Keratinocyte (primary cell): ENCODE measurements at regions not wholly inside any gene's neighbourhood (a gene's known extent, or its start where the extent isn't known, plus 50 kb on each side); places are given as distances from the start of the nearest gene placed in this dataset.

Experiments used
- DNase-seq: peaks from one replicate; pipeline ENCODE4 v3.0.0-alpha.2; 2011; ENCODE audit warnings: low read depth, missing footprints, low spot score
- FAIRE-seq: peaks from 2 replicates; lab custom pipeline; 2011; peaks lifted over from hg19 to GRCh38; lab: Jason Lieb, UNC
- H2AFZ ChIP-seq: 2 replicates; pipeline ENCODE4 v1.6.0; 2012; ENCODE audit warnings: low read length, control low read depth, inconsistent platforms; ENCODE audit not compliant: control insufficient read depth
- H3K27ac ChIP-seq: 2 replicates; pipeline ENCODE4 v1.5.1; 2011; ENCODE audit warnings: low read length; ENCODE audit not compliant: control insufficient read depth, insufficient read depth
- H3K27me3 ChIP-seq: 3 replicates; pipeline ENCODE4 v1.6.0; 2011; ENCODE audit warnings: low read length; ENCODE audit not compliant: control insufficient read depth, insufficient read depth; ENCODE audit errors: extremely low read depth
- H3K36me3 ChIP-seq, 2 experiments: 2 replicates in 1 of 2; 3 replicates in 1 of 2; pipeline ENCODE4 v1.5.1; 2011; ENCODE audit warnings: low read length in 2 of 2, mild to moderate bottlenecking in 1 of 2; ENCODE audit not compliant: control insufficient read depth in 2 of 2, insufficient read depth in 2 of 2; ENCODE audit errors: extremely low read depth in 1 of 2
- H3K4me1 ChIP-seq: 3 replicates; pipeline ENCODE4 v1.5.1; 2011; ENCODE audit warnings: low read length; ENCODE audit not compliant: control insufficient read depth, insufficient read depth; ENCODE audit errors: extremely low read depth
- H3K4me2 ChIP-seq: 3 replicates; pipeline ENCODE4 v1.6.0; 2011; ENCODE audit warnings: low read depth, low read length; ENCODE audit not compliant: control insufficient read depth, insufficient read depth; ENCODE audit errors: extremely low read depth
- H3K4me3 ChIP-seq, 3 experiments: fragments of 200-600 bp in 1 of 3; sonication (generic) in 1 of 3; 2 replicates in 2 of 3; 3 replicates in 1 of 3; pipeline ENCODE4 v1.5.1; 2011 to 2016; ENCODE audit warnings: low read length in 3 of 3, mild to moderate bottlenecking in 3 of 3, control low read depth in 2 of 3, inconsistent platforms in 1 of 3, low read depth in 1 of 3, mixed read lengths in 1 of 3, mixed run types in 1 of 3, moderate library complexity in 1 of 3; ENCODE audit not compliant: control insufficient read depth in 2 of 3, insufficient read depth in 2 of 3; ENCODE audit errors: extremely low read depth in 1 of 3
- H3K79me2 ChIP-seq: 2 replicates; pipeline ENCODE4 v1.6.0; 2012; ENCODE audit warnings: low read length; ENCODE audit not compliant: control insufficient read depth, insufficient read depth
- H3K9ac ChIP-seq: 3 replicates; pipeline ENCODE4 v1.6.0; 2011; ENCODE audit warnings: low read length; ENCODE audit not compliant: control insufficient read depth, insufficient read depth; ENCODE audit errors: extremely low read depth
- H3K9me1 ChIP-seq: 3 replicates; pipeline ENCODE4 v1.6.0; 2011; ENCODE audit warnings: low read length; ENCODE audit not compliant: control insufficient read depth, insufficient read depth; ENCODE audit errors: extremely low read depth
- H3K9me3 ChIP-seq: 2 replicates; pipeline ENCODE4 v1.5.1; 2012; ENCODE audit warnings: low read depth, low read length; ENCODE audit not compliant: control insufficient read depth
- H4K20me1 ChIP-seq: 3 replicates; pipeline ENCODE4 v1.6.0; 2011; ENCODE audit warnings: low read length; ENCODE audit not compliant: control insufficient read depth, insufficient read depth; ENCODE audit errors: extremely low read depth
- EZH2 ChIP-seq: IDR thresholded peaks from one replicate; pipeline ENCODE4 v1.6.1; 2012; ENCODE audit warnings: inconsistent platforms, mild to moderate bottlenecking, low read length, moderate library complexity
- dilution Hi-C: fragments of 300-500 bp; cut with MboI; formaldehyde crosslinking; loops from one replicate; pipeline ENCODE4 v1.7.0; 2020; ENCODE audit warnings: low sequenced_read_pairs; ENCODE audit not compliant: extremely low pct_ligation_motif_present
- TF ChIP-seq, protein P1 (sequence below), 3 experiments: IDR thresholded peaks in 1 of 3; conservative IDR thresholded peaks in 1 of 3; optimal IDR thresholded peaks in 1 of 3; 2 replicates in 2 of 3; 3 replicates in 1 of 3; pipeline versions ENCODE3 to v1.5.1; 2011; ENCODE audit warnings: low read length in 3 of 3, mild to moderate bottlenecking in 3 of 3, moderate library complexity in 2 of 3, control low read depth in 1 of 3, inconsistent platforms in 1 of 3; ENCODE audit not compliant: insufficient read depth in 2 of 3; ENCODE audit errors: extremely low read depth in 1 of 3

DNA sequence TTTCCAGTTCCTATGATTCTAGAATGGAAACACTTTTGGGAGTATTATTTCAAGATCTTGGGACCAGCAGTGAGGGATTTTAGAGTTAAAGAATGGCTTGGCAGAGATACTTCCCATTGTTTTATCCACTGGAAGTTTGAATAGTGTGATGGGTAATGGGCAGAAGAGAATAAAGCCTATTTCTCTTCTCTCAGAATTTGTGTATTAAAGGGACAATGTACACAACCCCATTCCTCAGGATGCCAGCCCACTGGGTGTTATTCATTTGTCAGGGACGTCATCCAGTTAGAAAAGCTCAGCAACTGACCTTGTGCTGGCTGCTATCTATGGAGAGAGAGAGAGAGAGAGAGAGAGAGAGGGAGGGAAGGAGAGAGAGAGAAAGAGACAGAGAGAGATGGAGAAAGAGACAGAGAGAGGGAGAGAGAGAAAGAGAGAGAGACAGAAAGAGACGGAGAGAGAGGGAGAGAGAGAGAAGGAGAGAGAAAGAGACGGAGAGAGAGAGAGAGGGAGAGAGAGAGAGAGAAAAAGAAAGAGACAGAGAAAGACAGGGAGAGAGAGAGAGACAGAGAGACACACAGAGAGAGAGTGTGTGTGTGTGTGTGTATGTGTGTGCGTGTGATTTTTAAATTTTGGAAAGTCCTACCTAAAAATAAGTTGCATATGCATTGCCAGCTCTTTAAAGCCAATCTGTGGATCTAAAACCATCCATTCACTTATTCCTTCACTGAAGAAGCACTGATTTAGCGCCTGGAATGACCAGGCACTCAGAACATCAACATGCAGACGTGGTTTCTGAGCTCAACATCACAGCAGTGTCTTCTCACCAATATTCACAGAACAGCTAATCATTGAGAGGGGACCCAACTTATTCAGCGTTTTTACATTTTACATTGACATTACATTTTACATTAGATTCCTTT, 388.8 kb downstream of the THBS2 start:
- Histone ChIP-seq H3K27me3 (no peaks in the 10 kb centered on the region), H3K9me3 (no peaks in the 10 kb centered on the region), H3K4me2 (no peak overlapping the region), H3K36me3 (no peaks in the 10 kb centered on the region), H3K27ac (no peak overlapping the region), H4K20me1 (no peaks in the 10 kb centered on the region), H3K9ac (no peak overlapping the region), H2AFZ (no peak overlapping the region), H3K4me3 (no peak overlapping the region), H3K79me2 (no peaks in the 10 kb centered on the region), H3K4me1 (no peaks in the 10 kb centered on the region), H3K9me1 (no peaks in the 10 kb centered on the region)
- TF ChIP-seq, protein P1, sequence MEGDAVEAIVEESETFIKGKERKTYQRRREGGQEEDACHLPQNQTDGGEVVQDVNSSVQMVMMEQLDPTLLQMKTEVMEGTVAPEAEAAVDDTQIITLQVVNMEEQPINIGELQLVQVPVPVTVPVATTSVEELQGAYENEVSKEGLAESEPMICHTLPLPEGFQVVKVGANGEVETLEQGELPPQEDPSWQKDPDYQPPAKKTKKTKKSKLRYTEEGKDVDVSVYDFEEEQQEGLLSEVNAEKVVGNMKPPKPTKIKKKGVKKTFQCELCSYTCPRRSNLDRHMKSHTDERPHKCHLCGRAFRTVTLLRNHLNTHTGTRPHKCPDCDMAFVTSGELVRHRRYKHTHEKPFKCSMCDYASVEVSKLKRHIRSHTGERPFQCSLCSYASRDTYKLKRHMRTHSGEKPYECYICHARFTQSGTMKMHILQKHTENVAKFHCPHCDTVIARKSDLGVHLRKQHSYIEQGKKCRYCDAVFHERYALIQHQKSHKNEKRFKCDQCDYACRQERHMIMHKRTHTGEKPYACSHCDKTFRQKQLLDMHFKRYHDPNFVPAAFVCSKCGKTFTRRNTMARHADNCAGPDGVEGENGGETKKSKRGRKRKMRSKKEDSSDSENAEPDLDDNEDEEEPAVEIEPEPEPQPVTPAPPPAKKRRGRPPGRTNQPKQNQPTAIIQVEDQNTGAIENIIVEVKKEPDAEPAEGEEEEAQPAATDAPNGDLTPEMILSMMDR (optimal IDR thresholded peaks at IDR 0.05 in 1 of 3, IDR thresholded peaks at IDR 0.05 in 1 of 3, conservative IDR thresholded peaks at IDR 0.05 in 1 of 3; ENCODE audit: extremely low read depth in 1 of 3, insufficient read depth in 2 of 3, low read length in 3 of 3): no peak
- no peak for TF ChIP-seq EZH2
- DNase-seq (no peak), FAIRE-seq (no peak)
- dilution Hi-C loops: no loop called here

DNA sequence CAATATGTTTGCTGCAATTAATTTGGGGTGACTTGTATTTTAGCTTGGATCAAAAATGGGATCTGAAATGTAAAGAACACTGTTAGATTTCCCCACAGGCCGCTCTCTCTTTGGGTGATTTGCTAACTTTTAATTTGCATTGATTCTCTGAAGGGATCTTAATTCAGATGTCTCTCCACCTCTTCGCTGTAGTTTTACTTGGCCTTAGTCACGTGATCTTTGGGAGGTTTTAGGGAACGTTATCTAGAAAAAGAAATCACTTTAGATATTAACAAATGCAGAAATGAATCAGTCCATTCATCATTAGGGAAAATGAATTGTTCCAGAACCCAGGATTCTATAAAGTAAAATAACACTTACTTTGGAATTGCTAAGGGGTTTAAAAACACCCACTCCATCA, 390.2 kb downstream of the THBS2 start:
- Histone ChIP-seq H3K4me1 (no peaks in the 10 kb centered on the region), H3K4me3 (no peak overlapping the region), H3K9me1 (no peaks in the 10 kb centered on the region), H3K4me2 (no peak overlapping the region), H3K27ac (no peak overlapping the region), H4K20me1 (no peaks in the 10 kb centered on the region), H3K9me3 (no peaks in the 10 kb centered on the region), H3K27me3 (no peaks in the 10 kb centered on the region), H3K79me2 (no peaks in the 10 kb centered on the region), H3K36me3 (no peaks in the 10 kb centered on the region), H2AFZ (no peak overlapping the region), H3K9ac (no peak overlapping the region)
- DNase-seq (no peak), FAIRE-seq (no peak)
- TF ChIP-seq EZH2: no peak
- TF ChIP-seq, protein P1 (optimal IDR thresholded peaks at IDR 0.05 in 1 of 3, IDR thresholded peaks at IDR 0.05 in 1 of 3, conservative IDR thresholded peaks at IDR 0.05 in 1 of 3; ENCODE audit: extremely low read depth in 1 of 3, insufficient read depth in 2 of 3, low read length in 3 of 3): no peak
- dilution Hi-C loops: no loop called here
